ENCODE measurements at regions not wholly inside any gene's neighbourhood (a gene's known extent, or its start where the extent isn't known, plus 50 kb on each side); places are given as distances from the start of the nearest gene placed in this dataset.

DNA sequence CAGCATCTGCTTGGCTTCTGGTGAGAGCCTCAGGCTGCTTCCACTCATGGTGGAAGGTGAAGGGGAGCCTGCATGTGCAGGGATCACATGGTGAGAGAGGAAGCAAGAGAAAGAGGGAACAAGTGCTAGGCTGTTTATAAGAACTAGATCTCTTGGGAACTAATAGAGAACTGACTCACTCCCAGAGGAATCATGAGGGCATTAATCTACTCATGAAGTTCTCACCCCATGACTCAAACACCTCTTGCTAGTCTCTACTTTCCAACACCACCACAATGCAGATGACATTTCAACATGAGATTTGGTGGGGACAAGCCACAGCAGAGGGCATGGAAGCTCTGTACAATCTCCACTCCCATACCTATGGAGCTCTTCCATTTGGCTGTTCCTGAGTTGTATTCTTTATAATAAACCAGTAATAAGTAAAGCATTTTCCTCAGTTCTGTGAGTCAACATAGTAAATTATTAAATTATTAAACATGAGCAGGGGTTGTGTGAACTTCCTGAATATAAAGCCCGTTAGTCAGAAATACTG lies 524.1 kb upstream of the NRSN1 start:
- Histone ChIP-seq H2AFZ (ENCODE audit: low read length) (no peak overlapping the region), H3K79me2 (ENCODE audit: insufficient read depth, low read length) (no peaks in the 10 kb centered on the region), H3K9me3 (ENCODE audit: control insufficient read depth, low read depth, low read length) (no peaks in the 10 kb centered on the region), H3K23ac (ENCODE audit: insufficient read length, low read depth, low read length) (no peak overlapping the region), H3T11ph (ENCODE audit: low read length) (no peak overlapping the region), H2BK120ac (ENCODE audit: low read depth, low read length, poor library complexity, severe bottlenecking) (no peak overlapping the region), H3K18ac (ENCODE audit: insufficient read length, low read depth, low read length) (no peak overlapping the region), H3K27ac (ENCODE audit: insufficient read length, low read depth, low read length) (no peak overlapping the region), H4K8ac (replicated peaks; ENCODE audit: insufficient read length, low read depth, low read length) (no peak overlapping the region), H3K27me3 (ENCODE audit: insufficient read depth, low read length) (no peaks in the 10 kb centered on the region), H4K20me1 (ENCODE audit: control insufficient read depth, insufficient read depth, insufficient read length) (no peaks in the 10 kb centered on the region), H3K56ac (ENCODE audit: insufficient read length, low read depth, low read length) (no peak overlapping the region), H3K4ac (ENCODE audit: low read depth, low read length) (no peak overlapping the region), H4K91ac (ENCODE audit: insufficient read length, low read depth, low read length) (no peak overlapping the region), H3K14ac (ENCODE audit: insufficient read depth, low read length) (no peak overlapping the region), H2BK12ac (ENCODE audit: insufficient read length, low read depth, low read length) (no peak overlapping the region), H4K5ac (ENCODE audit: insufficient read length, low read depth, low read length) (no peak overlapping the region), H3K9ac (ENCODE audit: extremely low read depth, insufficient read length, low read length) (no peak overlapping the region), H3K79me1 (ENCODE audit: insufficient read depth, low read depth, low read length, poor library complexity, severe bottlenecking) (no peaks in the 10 kb centered on the region), H2AK5ac (ENCODE audit: insufficient read length, low read length) (no peak overlapping the region), H3K23me2 (ENCODE audit: insufficient read length, low read depth, low read length, poor library complexity, severe bottlenecking) (no peaks in the 10 kb centered on the region), H3K4me1 (ENCODE audit: insufficient read depth, low read length) (no peaks in the 10 kb centered on the region), H2BK5ac (ENCODE audit: insufficient read length, low read length) (no peak overlapping the region), H3K4me2 (ENCODE audit: insufficient read depth, insufficient read length, low read length) (no peak overlapping the region), H2BK20ac (ENCODE audit: low read depth, low read length, poor library complexity, severe bottlenecking) (no peak overlapping the region), H2BK15ac (ENCODE audit: low read depth, low read length) (no peak overlapping the region)
- no peak overlapping the region for H3K27ac Mint-ChIP-seq
- peaks cover 0 to 6% (median 0%) of the 10 kb centered on the region in 3 experiments; a peak in 2 of 7 replicates for H3K36me3 Mint-ChIP-seq (ENCODE audit: insufficient read depth in 1 of 3, low read depth in 3 of 3)
- H3K4me3 Mint-ChIP-seq: no peak overlapping the region
- peaks cover 9 to 10% of the 10 kb centered on the region in 2 experiments; a peak in 4 of 5 replicates for H3K9me3 Mint-ChIP-seq
- WGBS (ENCODE audit: extremely low coverage, insufficient read length, low lambda C conversion rate): no CpG with 5 or more reads among the region's 1 CpG
- H3K4me1 Mint-ChIP-seq: no peaks in the 10 kb centered on the region
- H3K27me3 Mint-ChIP-seq (ENCODE audit: low read depth): no peaks in the 10 kb centered on the region
- TF ChIP-seq CTCF (conservative IDR thresholded peaks at IDR 0.05): no peak
- DNase-seq: no peak
